Stimulated activated naive CD8-positive, alpha-beta T cell treated with anti-CD3 and anti-CD28 coated beads, Interleukin-15, Interleukin-2, amounts not matched to agents 100 ng/mL and 50 ng/mL, for 24 hours (primary cell): ENCODE measurements at regions not wholly inside any gene's neighbourhood (a gene's known extent, or its start where the extent isn't known, plus 50 kb on each side); places are given as distances from the start of the nearest gene placed in this dataset.
"Not testable (repeated sequence)": the region's sequence is repeated elsewhere in the genome, so short reads cannot be mapped to it uniquely, and the experiment has no call there.

ENCODE experiments used
- H3K27ac Mint-ChIP-seq: one replicate; pipeline ENCODE4 v1.8.0; 2021; ENCODE audit warnings: mild to moderate bottlenecking, mixed read lengths
- H3K27me3 Mint-ChIP-seq: one replicate; pipeline ENCODE4 v1.8.0; 2021; ENCODE audit warnings: mixed read lengths
- H3K36me3 Mint-ChIP-seq: one replicate; pipeline ENCODE4 v1.8.0; 2021; ENCODE audit warnings: low read depth, mixed read lengths
- H3K4me1 Mint-ChIP-seq: one replicate; pipeline ENCODE4 v1.8.0; 2021; ENCODE audit warnings: low read depth, mixed read lengths
- H3K4me3 Mint-ChIP-seq: one replicate; pipeline ENCODE4 v1.8.0; 2021; ENCODE audit warnings: mild to moderate bottlenecking, mixed read lengths
- H3K9me3 Mint-ChIP-seq: one replicate; pipeline ENCODE4 v1.8.0; 2021; ENCODE audit warnings: mixed read lengths

DNA sequence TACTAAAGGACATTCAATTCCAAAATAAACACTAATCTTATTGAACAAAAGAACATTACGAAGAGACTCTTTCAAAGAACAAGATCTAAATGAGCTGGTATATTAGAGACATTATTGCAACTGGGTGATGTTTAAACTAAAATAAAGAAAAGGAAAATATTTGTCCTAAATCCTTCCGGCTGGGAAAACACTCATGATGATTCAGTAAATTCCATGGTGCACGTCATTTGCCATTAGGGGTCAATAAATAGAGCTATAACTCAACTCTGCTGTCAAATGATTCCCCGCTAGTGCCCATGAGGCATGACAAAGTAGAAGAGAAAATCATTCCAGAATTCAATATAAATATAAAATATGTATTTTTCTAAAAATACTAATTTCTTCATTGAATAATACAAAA, 565.5 kb upstream of the TUSC1 start:
- H3K27me3 Mint-ChIP-seq, result no peaks in the 10 kb centered on the region
- H3K27ac Mint-ChIP-seq, result no peak overlapping the region
- H3K4me1 Mint-ChIP-seq, result no peaks in the 10 kb centered on the region
- peaks cover 13% of the 10 kb centered on the region for H3K9me3 Mint-ChIP-seq
- H3K4me3 Mint-ChIP-seq, result no peak overlapping the region
- H3K36me3 Mint-ChIP-seq, result no peaks in the 10 kb centered on the region

DNA sequence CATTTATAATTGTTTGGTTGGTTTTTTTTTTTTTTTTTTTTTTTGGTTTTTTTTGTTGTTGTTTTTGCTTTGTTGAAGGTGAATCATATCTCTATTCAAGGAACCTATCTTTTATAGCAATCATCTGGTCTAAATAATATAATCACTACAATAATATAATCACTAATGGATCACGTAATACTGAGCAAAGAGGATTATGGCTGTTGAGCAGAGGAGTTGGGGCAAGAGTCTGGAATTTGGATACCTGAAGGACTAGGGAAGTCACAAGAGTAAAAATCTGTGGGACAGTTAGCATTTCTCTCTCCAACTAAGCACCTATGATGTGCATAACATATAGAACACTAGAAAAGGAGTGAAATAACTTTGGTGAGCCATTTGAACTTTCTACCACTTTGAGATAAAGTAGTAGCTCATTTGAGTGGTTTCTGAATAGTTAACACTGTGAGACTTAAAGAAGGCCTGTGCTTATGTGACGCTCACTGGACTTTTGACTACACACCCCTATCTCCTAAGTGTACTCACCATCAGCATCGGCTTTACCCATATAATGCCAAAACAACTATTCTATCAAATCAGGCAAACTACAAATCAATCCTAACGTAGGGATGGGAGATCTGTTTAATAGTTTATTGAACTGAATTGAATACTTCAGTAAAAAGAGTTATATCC, 564.9 kb upstream of the TUSC1 start:
- Mint-ChIP-seq H3K4me3 (no peak overlapping the region), H3K9me3 (peaks cover 10% of the 10 kb centered on the region), H3K27me3 (no peaks in the 10 kb centered on the region), H3K4me1 (no peaks in the 10 kb centered on the region), H3K36me3 (no peaks in the 10 kb centered on the region), H3K27ac (no peak overlapping the region)

DNA sequence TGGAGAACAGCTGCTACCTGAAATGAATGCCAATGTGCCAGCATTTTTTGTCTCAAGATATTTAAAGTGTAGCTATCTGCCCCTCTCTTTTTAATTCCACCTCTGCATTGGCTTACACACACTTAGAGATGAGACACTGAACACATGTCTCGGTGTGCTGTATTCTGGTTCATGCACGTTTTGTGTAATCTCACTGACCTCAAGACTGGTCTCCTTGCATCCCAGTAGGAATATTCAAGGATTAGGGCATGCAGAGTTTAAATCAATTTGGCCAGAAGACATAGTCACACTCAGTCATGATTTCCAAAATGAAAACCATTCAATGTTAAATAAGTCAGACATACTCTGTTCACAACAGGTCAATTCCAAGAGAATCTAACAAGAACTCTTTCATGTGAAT, 561.8 kb upstream of the TUSC1 start:
- Mint-ChIP-seq H3K9me3 (peaks cover 7% of the 10 kb centered on the region), H3K36me3 (no peaks in the 10 kb centered on the region), H3K27ac (no peak overlapping the region), H3K4me3 (no peak overlapping the region), H3K4me1 (no peaks in the 10 kb centered on the region), H3K27me3 (no peaks in the 10 kb centered on the region)

DNA sequence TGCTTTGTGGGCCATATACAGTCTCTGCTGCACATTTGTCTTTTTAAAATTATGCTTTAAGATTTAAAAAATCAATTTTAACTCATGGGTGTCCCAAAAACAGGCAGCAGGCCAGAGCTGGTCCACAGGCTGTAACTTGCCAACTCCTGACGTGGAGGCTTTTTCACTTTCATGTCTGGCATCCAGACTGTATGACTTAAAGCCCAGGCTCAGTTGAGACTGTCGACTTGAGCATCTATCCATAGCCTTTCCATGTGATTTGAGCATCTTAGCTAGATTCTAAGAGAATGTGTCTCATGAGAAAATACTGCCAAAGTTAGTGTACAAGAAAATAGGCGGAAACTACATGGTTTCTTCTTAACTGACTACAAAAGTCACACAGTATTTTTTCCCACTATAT, 559.0 kb upstream of the TUSC1 start:
- Mint-ChIP-seq H3K36me3 (no peaks in the 10 kb centered on the region), H3K27me3 (no peaks in the 10 kb centered on the region), H3K9me3 (peaks cover 4% of the 10 kb centered on the region), H3K27ac (no peak overlapping the region), H3K4me1 (no peaks in the 10 kb centered on the region), H3K4me3 (no peak overlapping the region)

DNA sequence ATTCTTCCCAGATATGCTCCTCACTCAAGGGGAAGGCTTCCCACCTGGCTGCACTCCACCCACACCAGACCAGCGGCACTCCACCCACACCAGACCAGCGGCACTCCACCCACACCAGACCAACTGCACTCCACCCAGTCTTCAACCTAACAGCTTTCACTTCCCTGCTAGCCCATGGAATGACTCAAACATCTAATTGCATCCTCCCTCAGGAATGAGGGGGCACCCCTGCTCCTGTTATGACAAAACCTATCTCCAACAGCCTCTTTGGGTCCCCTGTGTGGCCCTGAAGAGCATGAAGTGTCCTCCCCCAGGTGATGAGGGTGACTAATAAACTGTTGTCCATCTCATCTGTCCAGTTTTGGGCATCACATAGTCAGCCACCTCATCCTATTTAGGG, 556.6 kb upstream of the TUSC1 start:
- no peaks in the 10 kb centered on the region for H3K36me3 Mint-ChIP-seq
- H3K27ac Mint-ChIP-seq, result no peak overlapping the region
- peaks cover 4% of the 10 kb centered on the region for H3K9me3 Mint-ChIP-seq
- H3K4me1 Mint-ChIP-seq, result no peaks in the 10 kb centered on the region
- no peaks in the 10 kb centered on the region for H3K27me3 Mint-ChIP-seq
- H3K4me3 Mint-ChIP-seq, result no peak overlapping the region

DNA sequence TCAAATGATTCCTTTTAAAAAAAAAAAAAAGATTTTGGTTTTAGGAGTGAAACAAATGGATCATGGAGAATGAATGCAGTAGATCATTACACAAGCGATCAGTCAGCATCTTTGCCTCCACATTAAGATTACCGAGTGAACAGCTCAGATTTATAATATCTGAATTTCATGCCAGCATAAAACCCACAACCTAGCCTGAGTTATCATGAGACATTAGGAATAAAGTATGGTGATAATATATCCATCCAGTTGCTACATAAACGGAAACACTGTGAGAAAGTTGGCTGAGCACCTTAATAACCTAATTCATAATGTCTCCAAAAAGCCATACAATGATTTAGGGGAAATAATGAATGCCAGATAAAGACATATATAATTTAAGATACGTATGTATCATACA, 553.1 kb upstream of the TUSC1 start:
- Mint-ChIP-seq H3K4me3 (no peak overlapping the region), H3K27ac (no peak overlapping the region), H3K36me3 (no peaks in the 10 kb centered on the region)

DNA sequence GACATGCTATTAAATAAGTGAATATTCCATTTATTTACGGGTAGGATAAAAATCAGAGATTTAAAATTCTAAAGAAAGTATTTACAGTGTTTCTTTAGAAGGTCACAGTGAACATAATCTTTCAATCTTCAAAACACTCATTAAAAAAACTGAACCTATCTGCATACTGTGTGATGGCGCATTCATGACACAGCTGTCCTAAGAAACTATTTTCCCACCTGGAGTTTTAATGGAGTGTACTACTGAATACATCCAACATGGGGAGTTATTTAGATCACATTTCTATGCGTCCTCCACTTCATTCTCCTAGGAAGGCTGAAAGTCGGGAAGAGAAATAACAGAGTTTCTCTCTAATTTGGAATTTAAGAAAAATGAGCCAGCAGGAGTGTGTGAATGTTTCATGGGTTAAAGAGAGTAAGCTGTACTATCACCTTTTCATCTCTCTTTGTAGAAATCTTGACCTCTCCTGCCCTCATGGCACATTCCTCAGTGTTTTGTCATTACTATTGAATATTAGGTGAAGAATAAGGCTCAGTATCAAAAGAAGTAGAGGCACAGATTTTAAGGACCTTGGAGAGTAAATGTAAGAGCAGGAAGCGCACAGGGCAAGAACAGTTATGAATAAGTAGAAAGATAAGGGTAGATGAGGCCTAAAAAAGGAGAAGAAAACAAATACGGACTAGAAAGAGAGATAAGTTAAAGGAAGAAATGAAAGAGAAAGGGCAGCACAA, 551.2 kb upstream of the TUSC1 start:
- no peaks in the 10 kb centered on the region for H3K27me3 Mint-ChIP-seq
- H3K9me3 Mint-ChIP-seq, result peaks cover 11% of the 10 kb centered on the region
- no peaks in the 10 kb centered on the region for H3K36me3 Mint-ChIP-seq
- H3K4me1 Mint-ChIP-seq, result no peaks in the 10 kb centered on the region
- H3K4me3 Mint-ChIP-seq, result no peak overlapping the region
- no peak overlapping the region for H3K27ac Mint-ChIP-seq

More for the DNA sequence above, 553.1 kb upstream of the TUSC1 start:
- no peaks in the 10 kb centered on the region for H3K27me3 Mint-ChIP-seq
- H3K4me1 Mint-ChIP-seq, result no peaks in the 10 kb centered on the region
- H3K9me3 Mint-ChIP-seq, result peaks cover 11% of the 10 kb centered on the region

DNA sequence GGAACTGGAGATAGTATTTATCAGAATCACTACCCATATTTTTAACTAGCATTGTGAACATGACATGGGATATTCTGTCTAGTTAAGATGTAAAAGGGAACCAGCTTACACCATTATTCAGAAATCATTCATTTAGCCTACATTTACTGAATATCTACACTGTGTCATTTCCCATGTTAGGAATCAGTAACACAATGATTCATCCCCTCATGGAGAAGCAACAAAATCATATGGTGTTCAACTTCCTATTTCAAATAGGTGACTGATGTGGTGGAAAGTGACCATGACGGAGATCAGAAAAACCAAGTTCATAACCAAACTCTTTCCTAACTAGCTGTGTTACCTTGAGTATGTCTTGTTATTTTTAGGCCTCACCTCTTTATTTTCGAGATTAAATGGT, 550.0 kb upstream of the TUSC1 start:
- H3K9me3 Mint-ChIP-seq, result peaks cover 7% of the 10 kb centered on the region
- no peaks in the 10 kb centered on the region for H3K4me1 Mint-ChIP-seq
- H3K4me3 Mint-ChIP-seq, result no peak overlapping the region
- H3K27me3 Mint-ChIP-seq, result no peaks in the 10 kb centered on the region
- no peak overlapping the region for H3K27ac Mint-ChIP-seq
- no peaks in the 10 kb centered on the region for H3K36me3 Mint-ChIP-seq

DNA sequence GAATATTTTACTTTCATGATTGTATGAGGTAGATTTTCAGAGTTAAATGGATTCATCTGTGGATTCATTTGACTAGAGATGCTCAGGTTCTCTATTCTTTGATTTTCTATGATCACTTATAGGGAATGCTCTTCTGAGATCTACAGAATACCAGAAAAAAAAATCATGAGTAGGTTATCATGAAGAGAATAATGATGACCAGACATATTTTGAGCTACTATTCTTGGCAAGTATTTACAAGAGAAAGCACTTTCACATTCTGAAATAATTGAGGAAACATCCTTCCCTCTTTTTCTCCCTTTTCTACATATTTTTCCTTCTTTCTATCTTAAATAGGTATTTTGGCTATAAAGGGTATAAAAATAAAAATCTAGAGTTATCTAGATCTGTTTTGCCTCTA, 543.0 kb upstream of the TUSC1 start:
- Mint-ChIP-seq H3K27ac (no peak overlapping the region), H3K4me1 (no peaks in the 10 kb centered on the region), H3K4me3 (no peak overlapping the region), H3K9me3 (peaks cover 19% of the 10 kb centered on the region), H3K27me3 (no peaks in the 10 kb centered on the region), H3K36me3 (no peaks in the 10 kb centered on the region)

DNA sequence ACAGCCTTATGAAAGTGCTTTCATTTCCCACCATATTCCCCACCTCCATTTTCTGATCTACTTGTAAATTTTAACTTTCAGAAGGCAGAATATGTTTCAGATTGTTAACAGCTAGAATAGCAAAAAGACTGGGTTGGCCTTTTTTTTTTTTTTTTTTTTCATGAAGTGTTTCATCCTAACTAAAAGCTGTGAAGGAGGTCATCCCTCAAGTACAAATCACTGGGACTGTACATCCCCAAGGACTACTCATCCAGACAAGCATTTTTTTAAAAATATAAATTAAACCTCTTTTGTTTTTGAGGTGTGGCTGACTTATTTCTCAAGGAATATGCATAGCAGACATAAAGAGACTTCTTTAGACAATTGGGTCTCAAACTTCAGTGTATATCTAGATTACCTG, 542.1 kb upstream of the TUSC1 start:
- Mint-ChIP-seq H3K27me3 (no peaks in the 10 kb centered on the region), H3K36me3 (no peaks in the 10 kb centered on the region), H3K27ac (no peak overlapping the region), H3K4me3 (no peak overlapping the region), H3K4me1 (no peaks in the 10 kb centered on the region), H3K9me3 (peaks cover 20% of the 10 kb centered on the region)

DNA sequence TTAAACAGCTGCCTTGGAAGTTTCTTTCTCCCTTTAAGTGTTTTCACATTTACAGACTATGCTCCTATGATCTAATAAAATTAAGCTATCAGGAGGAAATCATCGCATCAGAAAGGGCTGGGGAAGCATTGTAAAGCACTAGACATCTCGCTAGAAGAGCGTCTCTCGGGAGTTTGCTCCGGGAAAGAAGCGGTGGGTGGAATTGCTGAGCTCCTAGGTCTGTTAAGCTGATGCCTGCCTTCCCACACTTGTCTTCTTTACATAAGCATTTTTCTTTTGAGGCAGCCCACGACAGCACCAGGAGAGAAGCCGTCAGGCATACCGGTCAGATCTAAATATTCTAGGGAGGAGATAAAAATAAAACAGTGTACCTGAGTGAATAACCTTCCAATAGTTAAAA, 541.7 kb upstream of the TUSC1 start:
- no peak overlapping the region for H3K4me3 Mint-ChIP-seq

DNA sequence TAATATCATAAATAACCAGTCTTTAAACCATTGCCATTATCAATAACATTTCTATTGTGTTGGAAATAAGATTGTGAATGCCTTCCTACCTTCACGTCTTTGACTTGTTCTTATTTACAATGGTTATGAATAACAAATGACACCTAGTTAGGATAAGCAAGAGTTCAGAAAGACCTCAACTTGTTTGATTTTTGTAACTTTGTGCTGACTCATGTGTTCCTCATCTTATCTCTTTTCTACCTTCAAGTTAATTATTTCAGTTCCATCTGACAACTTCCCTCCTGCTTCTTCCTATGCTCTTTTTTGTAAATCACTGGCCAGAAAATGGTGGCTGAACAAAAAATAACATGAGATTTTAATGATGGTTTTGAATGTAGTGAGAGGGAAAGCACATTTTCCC, 538.5 kb upstream of the TUSC1 start:
- peaks cover 26% of the 10 kb centered on the region for H3K9me3 Mint-ChIP-seq
- H3K4me3 Mint-ChIP-seq, result no peak overlapping the region
- no peaks in the 10 kb centered on the region for H3K27me3 Mint-ChIP-seq
- no peaks in the 10 kb centered on the region for H3K4me1 Mint-ChIP-seq
- H3K27ac Mint-ChIP-seq, result no peak overlapping the region
- no peaks in the 10 kb centered on the region for H3K36me3 Mint-ChIP-seq

More for the DNA sequence above, 541.7 kb upstream of the TUSC1 start:
- H3K36me3 Mint-ChIP-seq, result no peaks in the 10 kb centered on the region
- no peaks in the 10 kb centered on the region for H3K4me1 Mint-ChIP-seq
- H3K27ac Mint-ChIP-seq, result no peak overlapping the region
- peaks cover 20% of the 10 kb centered on the region for H3K9me3 Mint-ChIP-seq
- no peaks in the 10 kb centered on the region for H3K27me3 Mint-ChIP-seq

DNA sequence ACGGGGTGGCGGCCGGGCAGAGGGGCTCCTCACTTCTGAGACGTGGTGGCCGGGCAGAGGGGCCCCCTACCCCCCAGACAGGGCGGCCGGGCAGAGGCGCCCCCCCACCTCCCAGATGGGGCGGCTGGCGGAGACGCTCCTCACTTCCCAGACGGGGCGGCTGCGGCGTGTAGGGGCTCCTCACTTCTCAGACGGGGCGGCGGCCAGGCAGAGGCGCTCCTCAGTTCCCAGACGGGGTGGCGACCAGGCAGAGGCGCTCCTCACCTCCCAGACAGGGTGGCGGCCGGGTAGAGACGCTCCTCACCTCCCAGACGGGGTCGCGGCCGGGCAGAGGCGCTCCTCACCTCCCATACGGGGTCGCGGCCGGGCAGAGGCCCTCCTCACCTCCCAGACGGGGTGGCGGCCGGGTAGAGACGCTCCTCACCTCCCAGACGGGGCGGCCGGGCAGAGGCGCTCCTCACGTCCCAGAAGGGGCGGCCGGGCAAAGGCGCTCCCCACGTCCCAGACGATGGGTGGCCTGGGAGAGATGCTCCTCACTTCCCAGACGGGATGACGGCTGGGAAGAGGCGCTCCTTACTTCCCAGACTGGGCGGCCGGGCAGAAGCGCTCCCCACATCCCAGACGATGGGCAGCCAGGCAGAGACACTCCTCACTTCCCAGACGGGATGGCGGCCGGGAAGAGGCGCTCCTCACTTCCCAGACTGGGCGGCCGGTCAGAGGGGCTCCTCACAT, 536.6 kb upstream of the TUSC1 start:
- H3K4me1 Mint-ChIP-seq, H3K36me3 Mint-ChIP-seq, H3K27me3 Mint-ChIP-seq, H3K27ac Mint-ChIP-seq, H3K4me3 Mint-ChIP-seq: not testable (repeated sequence)
- H3K9me3 Mint-ChIP-seq, result peaks cover 29% of the 10 kb centered on the region

DNA sequence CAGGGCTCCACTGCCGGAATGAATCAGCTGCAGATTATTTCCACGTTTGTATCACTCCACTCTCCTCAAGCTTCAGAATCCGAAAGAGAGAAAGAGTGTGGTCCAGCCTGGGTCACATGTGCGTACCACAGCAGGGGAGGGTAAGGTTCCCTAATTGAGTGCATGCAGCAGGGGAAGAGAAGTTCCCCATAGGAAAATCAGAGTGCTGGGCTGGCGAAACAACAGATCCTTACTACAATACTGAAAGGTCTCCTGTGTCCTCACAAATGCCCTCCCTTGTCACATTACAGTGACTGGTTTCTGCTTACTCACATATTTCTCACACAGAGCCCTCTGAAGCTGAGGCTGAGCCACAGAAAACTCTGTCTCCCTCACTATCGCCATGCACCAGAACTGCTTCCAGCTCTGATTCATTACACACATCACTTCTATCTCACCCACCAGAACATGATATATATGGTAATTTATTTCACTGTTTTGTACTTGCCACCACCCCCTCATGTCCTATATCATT, 532.2 kb upstream of the TUSC1 start:
- Mint-ChIP-seq H3K27ac (no peak overlapping the region), H3K27me3 (no peaks in the 10 kb centered on the region), H3K9me3 (peaks cover 8% of the 10 kb centered on the region), H3K4me3 (no peak overlapping the region), H3K36me3 (no peaks in the 10 kb centered on the region), H3K4me1 (no peaks in the 10 kb centered on the region)

DNA sequence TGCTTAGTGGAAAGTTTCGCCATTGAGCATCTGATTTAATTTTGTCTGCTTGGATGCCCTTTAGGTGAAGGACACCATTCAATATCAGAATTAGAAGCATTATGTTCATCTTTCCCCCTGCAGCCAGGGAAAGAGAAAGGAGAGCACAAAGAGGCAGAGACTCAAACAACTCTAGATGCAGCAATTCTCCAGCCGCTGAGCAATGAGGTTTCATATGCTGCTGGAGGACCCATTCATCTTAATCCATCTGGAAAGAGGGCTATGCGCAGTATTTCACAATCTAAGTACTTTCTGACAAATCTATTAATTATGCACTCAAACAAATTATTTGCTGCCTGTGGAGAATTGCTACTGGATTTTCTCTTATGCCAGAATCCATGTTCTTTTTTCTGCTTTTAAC, 527.0 kb upstream of the TUSC1 start:
- H3K27ac Mint-ChIP-seq, result no peak overlapping the region
- H3K4me1 Mint-ChIP-seq, result no peaks in the 10 kb centered on the region
- H3K27me3 Mint-ChIP-seq, result no peaks in the 10 kb centered on the region
- H3K36me3 Mint-ChIP-seq, result no peaks in the 10 kb centered on the region
- H3K4me3 Mint-ChIP-seq, result no peak overlapping the region
- no peaks in the 10 kb centered on the region for H3K9me3 Mint-ChIP-seq
